MM.1S (cell line): ENCODE measurements at regions not wholly inside any gene's neighbourhood (a gene's known extent, or its start where the extent isn't known, plus 50 kb on each side); places are given as distances from the start of the nearest gene placed in this dataset.

ENCODE experiments used
- EZH2 ChIP-seq: fragments of 300-600 bp; sonication (generic); optimal IDR thresholded peaks from 2 replicates; pipeline ENCODE3; 2017; ENCODE audit warnings: low read depth, mild to moderate bottlenecking, antibody characterized with exemption, low read length, mixed read lengths
- EZH2phosphoT487 ChIP-seq: fragments of 300-600 bp; sonication (generic); IDR thresholded peaks from 2 replicates; pipeline ENCODE4 v1.6.1; 2018; ENCODE audit warnings: antibody characterized with exemption, low read length
- TF ChIP-seq, protein P1 (sequence below): fragments of 300-600 bp; sonication (generic); IDR thresholded peaks from 2 replicates; pipeline ENCODE4 v1.5.1; 2016; ENCODE audit warnings: antibody characterized with exemption, low read length, mixed read lengths

DNA sequence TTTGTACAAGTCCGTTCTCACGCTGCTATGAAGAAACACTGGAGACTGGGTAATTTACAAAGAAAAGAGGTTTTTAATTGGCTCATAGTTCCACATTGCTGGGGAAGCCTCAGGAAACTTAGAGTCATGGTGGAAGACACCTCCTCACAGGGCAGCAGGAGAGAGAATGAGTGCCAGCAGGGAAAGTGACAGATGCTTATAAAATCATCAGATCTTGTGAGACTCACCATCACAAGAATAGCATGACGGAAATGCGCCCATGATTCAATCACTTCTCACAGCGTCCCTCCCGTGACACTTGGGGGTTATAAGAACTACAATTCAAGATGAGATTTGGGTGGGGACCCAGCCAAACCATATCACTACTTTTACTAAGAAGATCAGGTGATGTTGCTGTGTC, 285.8 kb downstream of the TMX3 start:
- TF ChIP-seq, protein P1, sequence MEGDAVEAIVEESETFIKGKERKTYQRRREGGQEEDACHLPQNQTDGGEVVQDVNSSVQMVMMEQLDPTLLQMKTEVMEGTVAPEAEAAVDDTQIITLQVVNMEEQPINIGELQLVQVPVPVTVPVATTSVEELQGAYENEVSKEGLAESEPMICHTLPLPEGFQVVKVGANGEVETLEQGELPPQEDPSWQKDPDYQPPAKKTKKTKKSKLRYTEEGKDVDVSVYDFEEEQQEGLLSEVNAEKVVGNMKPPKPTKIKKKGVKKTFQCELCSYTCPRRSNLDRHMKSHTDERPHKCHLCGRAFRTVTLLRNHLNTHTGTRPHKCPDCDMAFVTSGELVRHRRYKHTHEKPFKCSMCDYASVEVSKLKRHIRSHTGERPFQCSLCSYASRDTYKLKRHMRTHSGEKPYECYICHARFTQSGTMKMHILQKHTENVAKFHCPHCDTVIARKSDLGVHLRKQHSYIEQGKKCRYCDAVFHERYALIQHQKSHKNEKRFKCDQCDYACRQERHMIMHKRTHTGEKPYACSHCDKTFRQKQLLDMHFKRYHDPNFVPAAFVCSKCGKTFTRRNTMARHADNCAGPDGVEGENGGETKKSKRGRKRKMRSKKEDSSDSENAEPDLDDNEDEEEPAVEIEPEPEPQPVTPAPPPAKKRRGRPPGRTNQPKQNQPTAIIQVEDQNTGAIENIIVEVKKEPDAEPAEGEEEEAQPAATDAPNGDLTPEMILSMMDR, result no peak
- TF ChIP-seq EZH2 (no peak), EZH2phosphoT487 (no peak)
